ENCODE measurements at regions not wholly inside any gene's neighbourhood (a gene's known extent, or its start where the extent isn't known, plus 50 kb on each side); places are given as distances from the start of the nearest gene placed in this dataset.

DNA sequence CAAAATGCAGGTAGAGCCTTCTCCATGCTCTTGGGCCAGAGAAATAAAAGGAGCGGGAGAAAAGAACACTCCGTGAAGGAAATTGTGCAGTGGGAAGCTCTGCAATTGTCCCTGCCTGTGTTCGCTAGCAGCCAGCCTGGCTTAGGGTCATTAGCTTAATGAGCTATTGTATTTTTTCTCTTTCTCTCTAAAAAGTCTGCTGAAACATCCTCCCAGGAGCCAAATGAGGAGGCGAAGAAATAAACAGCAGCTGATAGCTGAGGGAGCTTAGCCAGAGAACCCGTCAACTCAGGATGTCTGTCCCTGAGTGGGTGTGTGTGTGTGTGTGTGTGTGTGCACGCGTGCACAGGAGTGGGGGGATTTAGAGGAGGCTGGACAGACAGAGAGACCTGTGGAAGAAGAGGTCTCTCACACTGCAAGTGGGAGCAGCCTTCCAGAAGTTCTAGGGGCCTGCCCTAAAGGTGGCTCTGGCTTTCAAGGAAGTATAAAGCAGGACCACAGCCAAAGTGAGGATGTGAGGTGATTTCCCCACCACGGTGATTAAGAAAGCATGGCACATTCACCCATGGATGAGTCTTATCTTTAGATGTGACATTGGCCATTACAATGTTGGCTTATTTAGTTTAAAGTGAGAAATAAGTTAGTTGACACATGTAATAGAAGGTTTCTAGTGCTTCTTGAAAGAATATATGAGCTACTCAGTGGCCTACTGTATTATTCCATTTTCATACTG lies 690.4 kb downstream of the RNF144A start:
- Histone ChIP-seq H2AFZ (ENCODE audit: low read length) (no peak overlapping the region), H3K9me2 (replicated peaks; ENCODE audit: insufficient read depth, low read length) (no peaks in the 10 kb centered on the region), H3K79me2 (ENCODE audit: low read length) (no peaks in the 10 kb centered on the region), H4K20me1 (ENCODE audit: insufficient read depth, low read length) (no peaks in the 10 kb centered on the region), H3K36me3 (replicated peaks; ENCODE audit: insufficient read depth, low read length) (no peaks in the 10 kb centered on the region), H3K27me3 (replicated peaks; ENCODE audit: insufficient read depth, low read length) (no peaks in the 10 kb centered on the region), H3K4me3 (ENCODE audit: low read length) (no peak overlapping the region), H3K9me3 (replicated peaks; ENCODE audit: insufficient read depth, low read length) (no peaks in the 10 kb centered on the region), H3K27ac (ENCODE audit: low read length) (no peak overlapping the region), H3K4me2 (ENCODE audit: low read depth, low read length) (no peak overlapping the region), H3K9ac (ENCODE audit: low read length) (no peak overlapping the region), H3K4me1 (ENCODE audit: low read length) (no peaks in the 10 kb centered on the region), H3F3A (ENCODE audit: insufficient read depth, low read length) (no peaks in the 10 kb centered on the region)
- DNase-seq, result no peak
- TF ChIP-seq EZH2phosphoT487 (IDR thresholded peaks at IDR 0.05; ENCODE audit: low read length) (no peak), EZH2 (optimal IDR thresholded peaks at IDR 0.05; ENCODE audit: low read depth, low read length) (no peak)
- TF ChIP-seq, protein P1, sequence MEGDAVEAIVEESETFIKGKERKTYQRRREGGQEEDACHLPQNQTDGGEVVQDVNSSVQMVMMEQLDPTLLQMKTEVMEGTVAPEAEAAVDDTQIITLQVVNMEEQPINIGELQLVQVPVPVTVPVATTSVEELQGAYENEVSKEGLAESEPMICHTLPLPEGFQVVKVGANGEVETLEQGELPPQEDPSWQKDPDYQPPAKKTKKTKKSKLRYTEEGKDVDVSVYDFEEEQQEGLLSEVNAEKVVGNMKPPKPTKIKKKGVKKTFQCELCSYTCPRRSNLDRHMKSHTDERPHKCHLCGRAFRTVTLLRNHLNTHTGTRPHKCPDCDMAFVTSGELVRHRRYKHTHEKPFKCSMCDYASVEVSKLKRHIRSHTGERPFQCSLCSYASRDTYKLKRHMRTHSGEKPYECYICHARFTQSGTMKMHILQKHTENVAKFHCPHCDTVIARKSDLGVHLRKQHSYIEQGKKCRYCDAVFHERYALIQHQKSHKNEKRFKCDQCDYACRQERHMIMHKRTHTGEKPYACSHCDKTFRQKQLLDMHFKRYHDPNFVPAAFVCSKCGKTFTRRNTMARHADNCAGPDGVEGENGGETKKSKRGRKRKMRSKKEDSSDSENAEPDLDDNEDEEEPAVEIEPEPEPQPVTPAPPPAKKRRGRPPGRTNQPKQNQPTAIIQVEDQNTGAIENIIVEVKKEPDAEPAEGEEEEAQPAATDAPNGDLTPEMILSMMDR (IDR thresholded peaks at IDR 0.05; ENCODE audit: low read length), result no peak

DNA sequence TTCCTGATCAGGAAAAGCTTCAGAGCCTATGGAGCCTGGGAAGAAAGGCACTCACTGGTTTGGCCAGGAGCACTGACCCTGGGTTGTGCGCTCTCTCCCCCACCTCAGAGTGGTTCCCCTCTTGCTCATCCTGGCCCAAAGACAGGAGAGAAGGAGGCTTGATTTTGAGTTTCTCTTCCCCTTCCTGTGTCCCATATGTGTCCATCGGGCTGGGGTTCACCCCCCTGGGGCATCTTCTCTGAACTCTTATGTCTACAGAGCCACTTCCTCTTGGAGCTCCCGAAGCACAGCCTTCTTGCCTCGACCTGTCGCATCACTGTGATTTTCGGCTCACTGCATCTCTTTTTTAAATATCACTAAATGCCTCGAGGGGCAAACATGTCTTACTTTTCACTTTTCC lies 692.3 kb downstream of the RNF144A start:
- no peaks in the 10 kb centered on the region for H3F3A ChIP-seq (ENCODE audit: insufficient read depth, low read length)
- H3K36me3 ChIP-seq (replicated peaks; ENCODE audit: insufficient read depth, low read length), result no peaks in the 10 kb centered on the region
- no peak overlapping the region for H3K27ac ChIP-seq (ENCODE audit: low read length)
- no peak overlapping the region for H3K4me3 ChIP-seq (ENCODE audit: low read length)
- TF ChIP-seq, protein P1 (IDR thresholded peaks at IDR 0.05; ENCODE audit: low read length), result no peak
- TF ChIP-seq EZH2 (optimal IDR thresholded peaks at IDR 0.05; ENCODE audit: low read depth, low read length) (no peak), EZH2phosphoT487 (IDR thresholded peaks at IDR 0.05; ENCODE audit: low read length) (no peak)
- DNase-seq, result no peak
- H2AFZ ChIP-seq (ENCODE audit: low read length), result no peak overlapping the region
- H3K4me1 ChIP-seq (ENCODE audit: low read length), result no peaks in the 10 kb centered on the region
- no peak overlapping the region for H3K9ac ChIP-seq (ENCODE audit: low read length)
- H3K9me2 ChIP-seq (replicated peaks; ENCODE audit: insufficient read depth, low read length), result no peaks in the 10 kb centered on the region
- H3K79me2 ChIP-seq (ENCODE audit: low read length), result no peaks in the 10 kb centered on the region
- H3K27me3 ChIP-seq (replicated peaks; ENCODE audit: insufficient read depth, low read length), result no peaks in the 10 kb centered on the region
- H3K4me2 ChIP-seq (ENCODE audit: low read depth, low read length), result no peak overlapping the region
- H4K20me1 ChIP-seq (ENCODE audit: insufficient read depth, low read length), result no peaks in the 10 kb centered on the region
- H3K9me3 ChIP-seq (replicated peaks; ENCODE audit: insufficient read depth, low read length), result no peaks in the 10 kb centered on the region

DNA sequence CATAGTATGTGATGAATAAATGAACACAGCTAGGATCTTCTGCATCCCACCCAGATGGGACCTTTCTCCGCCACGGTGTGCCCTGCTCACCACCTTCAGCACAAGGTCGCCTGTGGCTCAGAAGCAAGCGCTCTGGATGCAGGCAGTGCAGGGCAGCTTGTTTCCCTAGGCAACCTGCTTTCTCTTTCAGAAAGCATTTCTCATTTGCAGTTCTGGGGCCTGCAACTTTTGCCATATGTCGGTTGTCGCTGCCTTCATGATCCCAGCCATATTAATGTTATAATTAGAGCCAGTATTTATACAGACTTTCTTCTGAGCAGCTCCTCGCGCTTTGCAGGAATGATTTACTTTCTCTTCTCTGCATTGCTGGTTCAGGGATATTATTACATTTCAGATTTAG lies 692.8 kb downstream of the RNF144A start:
- H3F3A ChIP-seq (ENCODE audit: insufficient read depth, low read length), result no peaks in the 10 kb centered on the region
- no peaks in the 10 kb centered on the region for H3K36me3 ChIP-seq (replicated peaks; ENCODE audit: insufficient read depth, low read length)
- no peaks in the 10 kb centered on the region for H4K20me1 ChIP-seq (ENCODE audit: insufficient read depth, low read length)
- no peaks in the 10 kb centered on the region for H3K27me3 ChIP-seq (replicated peaks; ENCODE audit: insufficient read depth, low read length)
- H3K9me3 ChIP-seq (replicated peaks; ENCODE audit: insufficient read depth, low read length), result no peaks in the 10 kb centered on the region
- H3K27ac ChIP-seq (ENCODE audit: low read length), result no peak overlapping the region
- no peaks in the 10 kb centered on the region for H3K79me2 ChIP-seq (ENCODE audit: low read length)
- TF ChIP-seq EZH2 (optimal IDR thresholded peaks at IDR 0.05; ENCODE audit: low read depth, low read length) (no peak), EZH2phosphoT487 (IDR thresholded peaks at IDR 0.05; ENCODE audit: low read length) (no peak)
- TF ChIP-seq, protein P1 (IDR thresholded peaks at IDR 0.05; ENCODE audit: low read length), result no peak
- H3K9ac ChIP-seq (ENCODE audit: low read length), result no peak overlapping the region
- no peak overlapping the region for H3K4me2 ChIP-seq (ENCODE audit: low read depth, low read length)
- no peak for DNase-seq
- no peaks in the 10 kb centered on the region for H3K9me2 ChIP-seq (replicated peaks; ENCODE audit: insufficient read depth, low read length)
- no peaks in the 10 kb centered on the region for H3K4me1 ChIP-seq (ENCODE audit: low read length)
- H2AFZ ChIP-seq (ENCODE audit: low read length), result no peak overlapping the region
- no peak overlapping the region for H3K4me3 ChIP-seq (ENCODE audit: low read length)
